ENCODE measurements at regions not wholly inside any gene's neighbourhood (a gene's known extent, or its start where the extent isn't known, plus 50 kb on each side); places are given as distances from the start of the nearest gene placed in this dataset.

DNA sequence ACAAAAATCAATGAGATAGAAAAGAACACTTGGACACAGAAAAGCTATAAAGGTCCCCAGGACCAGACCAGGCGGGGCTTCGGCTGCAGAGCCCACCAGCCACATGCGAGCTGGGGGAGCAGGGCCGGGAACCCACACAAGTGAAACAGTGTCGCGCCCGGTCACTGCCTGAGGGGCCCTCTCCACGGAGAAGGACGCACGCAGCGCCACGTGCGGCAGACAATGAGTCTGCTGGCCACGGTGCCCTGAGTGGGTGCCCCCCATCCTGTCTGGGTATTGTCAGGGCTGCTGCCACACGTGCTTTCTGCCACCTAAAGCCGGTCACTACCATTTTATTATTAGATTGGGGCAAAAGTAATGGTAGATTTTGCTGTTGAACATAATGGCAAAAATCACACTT is 207.9 kb upstream of the HDAC4 start:
- ATAC-seq: no peak
- Histone ChIP-seq H4K20me1 (ENCODE audit: control insufficient read depth, insufficient read depth) (no peaks in the 10 kb centered on the region), H3K9ac (ENCODE audit: control insufficient read depth, insufficient read depth, low read length) (no peak overlapping the region), H3K9me3 (replicated peaks; ENCODE audit: control insufficient read depth, insufficient read depth, low read length) (no peaks in the 10 kb centered on the region; the same call in 2 of the 3 replicates), H3K27ac (ENCODE audit: control insufficient read depth, insufficient read depth) (no peak overlapping the region), H3K4me3 (no peak overlapping the region), H3K4me2 (ENCODE audit: control insufficient read depth, insufficient read depth) (no peak overlapping the region), H3K79me2 (ENCODE audit: control insufficient read depth, insufficient read depth, low read length) (no peaks in the 10 kb centered on the region), H2AFZ (ENCODE audit: control insufficient read depth, low read depth, low read length) (no peak overlapping the region), H3K36me3 (ENCODE audit: control insufficient read depth in 2 of 2, insufficient read depth in 2 of 2, low read length in 1 of 2) (no peaks in the 10 kb centered on the region), H3K27me3 (replicated peaks in 1 of 2; ENCODE audit: control insufficient read depth in 2 of 2, insufficient read depth in 2 of 2, low read length in 1 of 2) (peaks cover 0 to under 1% of the 10 kb centered on the region in 2 experiments; a peak in 1 of 4 replicates), H3K4me1 (ENCODE audit: control insufficient read depth, insufficient read depth, low read length) (no peaks in the 10 kb centered on the region)
- ChIA-PET RAD21 (ENCODE audit: unreplicated experiment) (no interaction called here), POLR2A (interaction anchor here (0.6 kb wide), 1 partner anchor 10 kb away, joined by 3 read pairs; no protein-coding TSS in a partner anchor), CTCF (no interaction called here), SMC1A (ENCODE audit: uncharacterized antibody, unreplicated experiment) (no interaction called here)
- TF ChIP-seq, protein P1, sequence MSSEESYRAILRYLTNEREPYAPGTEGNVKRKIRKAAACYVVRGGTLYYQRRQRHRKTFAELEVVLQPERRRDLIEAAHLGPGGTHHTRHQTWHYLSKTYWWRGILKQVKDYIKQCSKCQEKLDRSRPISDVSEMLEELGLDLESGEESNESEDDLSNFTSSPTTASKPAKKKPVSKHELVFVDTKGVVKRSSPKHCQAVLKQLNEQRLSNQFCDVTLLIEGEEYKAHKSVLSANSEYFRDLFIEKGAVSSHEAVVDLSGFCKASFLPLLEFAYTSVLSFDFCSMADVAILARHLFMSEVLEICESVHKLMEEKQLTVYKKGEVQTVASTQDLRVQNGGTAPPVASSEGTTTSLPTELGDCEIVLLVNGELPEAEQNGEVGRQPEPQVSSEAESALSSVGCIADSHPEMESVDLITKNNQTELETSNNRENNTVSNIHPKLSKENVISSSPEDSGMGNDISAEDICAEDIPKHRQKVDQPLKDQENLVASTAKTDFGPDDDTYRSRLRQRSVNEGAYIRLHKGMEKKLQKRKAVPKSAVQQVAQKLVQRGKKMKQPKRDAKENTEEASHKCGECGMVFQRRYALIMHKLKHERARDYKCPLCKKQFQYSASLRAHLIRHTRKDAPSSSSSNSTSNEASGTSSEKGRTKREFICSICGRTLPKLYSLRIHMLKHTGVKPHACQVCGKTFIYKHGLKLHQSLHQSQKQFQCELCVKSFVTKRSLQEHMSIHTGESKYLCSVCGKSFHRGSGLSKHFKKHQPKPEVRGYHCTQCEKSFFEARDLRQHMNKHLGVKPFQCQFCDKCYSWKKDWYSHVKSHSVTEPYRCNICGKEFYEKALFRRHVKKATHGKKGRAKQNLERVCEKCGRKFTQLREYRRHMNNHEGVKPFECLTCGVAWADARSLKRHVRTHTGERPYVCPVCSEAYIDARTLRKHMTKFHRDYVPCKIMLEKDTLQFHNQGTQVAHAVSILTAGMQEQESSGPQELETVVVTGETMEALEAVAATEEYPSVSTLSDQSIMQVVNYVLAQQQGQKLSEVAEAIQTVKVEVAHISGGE (CRISPR knock-in tag; IDR thresholded peaks at IDR 0.05): no peak
- TF ChIP-seq, protein P2, sequence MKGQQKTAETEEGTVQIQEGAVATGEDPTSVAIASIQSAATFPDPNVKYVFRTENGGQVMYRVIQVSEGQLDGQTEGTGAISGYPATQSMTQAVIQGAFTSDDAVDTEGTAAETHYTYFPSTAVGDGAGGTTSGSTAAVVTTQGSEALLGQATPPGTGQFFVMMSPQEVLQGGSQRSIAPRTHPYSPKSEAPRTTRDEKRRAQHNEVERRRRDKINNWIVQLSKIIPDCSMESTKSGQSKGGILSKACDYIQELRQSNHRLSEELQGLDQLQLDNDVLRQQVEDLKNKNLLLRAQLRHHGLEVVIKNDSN (IDR thresholded peaks at IDR 0.05; ENCODE audit: borderline replicate concordance, extremely low read length, insufficient read depth, low read depth, low read length): no peak
- TF ChIP-seq IKZF1 (conservative IDR thresholded peaks at IDR 0.05) (no peak), CREB1 (IDR thresholded peaks at IDR 0.05; ENCODE audit: low read depth) (no peak), ZNF384 (IDR thresholded peaks at IDR 0.05; ENCODE audit: borderline replicate concordance, low read depth, low read length) (no peak), NBN (IDR thresholded peaks at IDR 0.05) (no peak), RFX5 (IDR thresholded peaks at IDR 0.05; ENCODE audit: low read depth, low read length) (no peak)
- TF ChIP-seq, protein P3, sequence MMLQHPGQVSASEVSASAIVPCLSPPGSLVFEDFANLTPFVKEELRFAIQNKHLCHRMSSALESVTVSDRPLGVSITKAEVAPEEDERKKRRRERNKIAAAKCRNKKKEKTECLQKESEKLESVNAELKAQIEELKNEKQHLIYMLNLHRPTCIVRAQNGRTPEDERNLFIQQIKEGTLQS (IDR thresholded peaks at IDR 0.05; ENCODE audit: borderline replicate concordance, extremely low read depth, low read depth, low read length): no peak
- TF ChIP-seq, protein P4, sequence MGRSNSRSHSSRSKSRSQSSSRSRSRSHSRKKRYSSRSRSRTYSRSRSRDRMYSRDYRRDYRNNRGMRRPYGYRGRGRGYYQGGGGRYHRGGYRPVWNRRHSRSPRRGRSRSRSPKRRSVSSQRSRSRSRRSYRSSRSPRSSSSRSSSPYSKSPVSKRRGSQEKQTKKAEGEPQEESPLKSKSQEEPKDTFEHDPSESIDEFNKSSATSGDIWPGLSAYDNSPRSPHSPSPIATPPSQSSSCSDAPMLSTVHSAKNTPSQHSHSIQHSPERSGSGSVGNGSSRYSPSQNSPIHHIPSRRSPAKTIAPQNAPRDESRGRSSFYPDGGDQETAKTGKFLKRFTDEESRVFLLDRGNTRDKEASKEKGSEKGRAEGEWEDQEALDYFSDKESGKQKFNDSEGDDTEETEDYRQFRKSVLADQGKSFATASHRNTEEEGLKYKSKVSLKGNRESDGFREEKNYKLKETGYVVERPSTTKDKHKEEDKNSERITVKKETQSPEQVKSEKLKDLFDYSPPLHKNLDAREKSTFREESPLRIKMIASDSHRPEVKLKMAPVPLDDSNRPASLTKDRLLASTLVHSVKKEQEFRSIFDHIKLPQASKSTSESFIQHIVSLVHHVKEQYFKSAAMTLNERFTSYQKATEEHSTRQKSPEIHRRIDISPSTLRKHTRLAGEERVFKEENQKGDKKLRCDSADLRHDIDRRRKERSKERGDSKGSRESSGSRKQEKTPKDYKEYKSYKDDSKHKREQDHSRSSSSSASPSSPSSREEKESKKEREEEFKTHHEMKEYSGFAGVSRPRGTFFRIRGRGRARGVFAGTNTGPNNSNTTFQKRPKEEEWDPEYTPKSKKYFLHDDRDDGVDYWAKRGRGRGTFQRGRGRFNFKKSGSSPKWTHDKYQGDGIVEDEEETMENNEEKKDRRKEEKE (IDR thresholded peaks at IDR 0.05): no peak
- BruUV-seq (replicated peaks): no TSS peak
- intact Hi-C loops (cut with micrococcal nuclease; ENCODE audit: unreplicated experiment): no loop called here
- in situ Hi-C loops (cut with MboI): no loop called here
- DNase-seq (ENCODE audit: low read depth, low spot score): no peak
- FAIRE-seq: no peak
- 56% methylated on average over 15 of the region's 16 CpGs for WGBS (ENCODE audit: insufficient coverage, insufficient replicate concordance, low lambda C conversion rate, missing lambda C conversion rate)

Data from GM12878 (cell line).